GM06990 (cell line): ENCODE measurements at regions not wholly inside any gene's neighbourhood (a gene's known extent, or its start where the extent isn't known, plus 50 kb on each side); places are given as distances from the start of the nearest gene placed in this dataset.

ENCODE experiments used
- DNase-seq: peaks from one replicate; pipeline ENCODE4 v3.0.0-alpha.2; 2011; ENCODE audit not compliant: insufficient read length; ENCODE audit errors: extremely low read depth
- H3K27me3 ChIP-seq: replicated peaks from 2 replicates; pipeline ENCODE4 v1.6.0; 2011; ENCODE audit warnings: low read length; ENCODE audit not compliant: control insufficient read depth, insufficient read depth
- H3K36me3 ChIP-seq: 2 replicates; pipeline ENCODE4 v1.5.1; 2011; ENCODE audit warnings: low read length; ENCODE audit not compliant: control insufficient read depth, insufficient read depth
- H3K4me3 ChIP-seq: replicated peaks from 2 replicates; pipeline ENCODE4 v1.5.1; 2011; ENCODE audit warnings: low read depth, mild to moderate bottlenecking, control low read depth, low read length
- CTCF ChIP-seq: IDR thresholded peaks from 2 replicates; pipeline ENCODE4 v1.5.1; 2011; ENCODE audit warnings: low read length, control low read depth, mild to moderate bottlenecking, inconsistent platforms; ENCODE audit not compliant: insufficient read depth, poor library complexity, severe bottlenecking

- Histone ChIP-seq H3K4me3 (no peak overlapping the region), H3K27me3 (no peaks in the 10 kb centered on the region), H3K36me3 (no peaks in the 10 kb centered on the region)
- TF ChIP-seq CTCF, result no peak
- no peak for DNase-seq
These were observed 305.3 kb downstream of the SLC6A15 start for GRCh38 chr12:84607170-84607819.

GRCh38 chr12:84605983-84606382 is 306.6 kb downstream of the SLC6A15 start:
- H3K4me3 ChIP-seq, result no peak overlapping the region
- DNase-seq, result no peak
- no peaks in the 10 kb centered on the region for H3K36me3 ChIP-seq
- TF ChIP-seq CTCF, result no peak
- H3K27me3 ChIP-seq, result no peaks in the 10 kb centered on the region

- DNase-seq, result no peak
- no peak for TF ChIP-seq CTCF
These were observed 308.0 kb downstream of the SLC6A15 start for GRCh38 chr12:84604551-84604950.

GRCh38 chr12:84603484-84604248 is 308.9 kb downstream of the SLC6A15 start:
- Histone ChIP-seq H3K36me3 (no peaks in the 10 kb centered on the region), H3K27me3 (no peaks in the 10 kb centered on the region), H3K4me3 (no peak overlapping the region)
- no peak for TF ChIP-seq CTCF
- no peak for DNase-seq

More at GRCh38 chr12:84604551-84604950, 308.0 kb downstream of the SLC6A15 start:
- Histone ChIP-seq H3K27me3 (no peaks in the 10 kb centered on the region), H3K36me3 (no peaks in the 10 kb centered on the region), H3K4me3 (no peak overlapping the region)

GRCh38 chr12:84601483-84601882 is 311.1 kb downstream of the SLC6A15 start:
- no peak overlapping the region for H3K4me3 ChIP-seq
- TF ChIP-seq CTCF, result no peak
- no peaks in the 10 kb centered on the region for H3K36me3 ChIP-seq
- no peak for DNase-seq
- no peaks in the 10 kb centered on the region for H3K27me3 ChIP-seq
